PC-9 (cell line): ENCODE measurements at regions not wholly inside any gene's neighbourhood (a gene's known extent, or its start where the extent isn't known, plus 50 kb on each side); places are given as distances from the start of the nearest gene placed in this dataset.

ENCODE experiments used
- BruUV-seq: library from RNA; stranded (reverse); fragments of 400-500 nt; replicated peaks from 2 replicates; lab custom pipeline; 2021; lab: Mats Ljungman, UMichigan
- CTCF ChIA-PET: fragments of 300-600 bp; sonication (Branson Sonifier 250); formaldehyde crosslinking; loops from one replicate; lab custom pipeline; 2022; ENCODE audit warnings: antibody characterized with exemption; lab: Charles Lee
- POLR2A ChIA-PET: fragments of 300-600 bp; sonication (Branson Sonifier 250); formaldehyde crosslinking; loops from one replicate; lab custom pipeline; 2022; ENCODE audit warnings: antibody characterized with exemption; ENCODE audit not compliant: unreplicated experiment; lab: Charles Lee
- DNase-seq, 2 experiments: peaks; one replicate each; pipeline versions ENCODE4 v3.0.0 to v3.0.0-alpha.2; 2015 to 2022; ENCODE audit warnings: mixed read lengths in 1 of 2
- H2AFZ ChIP-seq: fragments of 200-600 bp; sonication (generic); 2 replicates; pipeline ENCODE4 v1.8.1; 2017; ENCODE audit warnings: antibody characterized with exemption
- H3F3A ChIP-seq: fragments of 200-600 bp; sonication (generic); 2 replicates; pipeline ENCODE4 v1.8.1; 2017; ENCODE audit warnings: antibody characterized with exemption, mild to moderate bottlenecking, low read depth; ENCODE audit not compliant: insufficient read depth
- H3K27ac ChIP-seq: fragments of 200-600 bp; sonication (generic); 2 replicates; pipeline ENCODE4 v1.6.1; 2016; ENCODE audit warnings: mixed run types
- H3K27me3 ChIP-seq: fragments of 200-600 bp; sonication (generic); 2 replicates; pipeline ENCODE4 v1.6.1; 2016; ENCODE audit warnings: low read depth, mixed run types; ENCODE audit not compliant: insufficient read depth
- H3K36me3 ChIP-seq: fragments of 200-600 bp; sonication (generic); 2 replicates; pipeline ENCODE4 v1.6.1; 2016; ENCODE audit warnings: low read depth, mixed run types
- H3K4me1 ChIP-seq: fragments of 200-600 bp; sonication (generic); replicated peaks from 2 replicates; pipeline ENCODE4 v1.6.1; 2016; ENCODE audit warnings: mixed run types; ENCODE audit not compliant: insufficient read depth
- H3K4me2 ChIP-seq: fragments of 200-600 bp; sonication (generic); 2 replicates; pipeline ENCODE4 v1.6.1; 2017; ENCODE audit warnings: mixed run types
- H3K4me3 ChIP-seq: fragments of 200-600 bp; sonication (generic); 2 replicates; pipeline ENCODE4 v1.6.1; 2016; ENCODE audit warnings: mixed run types
- H3K79me2 ChIP-seq: fragments of 200-600 bp; sonication (generic); 2 replicates; pipeline ENCODE4 v1.6.1; 2017; ENCODE audit warnings: low read depth, mixed run types
- H3K9me2 ChIP-seq: fragments of 200-600 bp; sonication (generic); 2 replicates; pipeline ENCODE4 v1.8.1; 2017; ENCODE audit warnings: mild to moderate bottlenecking; ENCODE audit not compliant: insufficient read depth
- H3K9me3 ChIP-seq: fragments of 200-600 bp; sonication (generic); 2 replicates; pipeline ENCODE4 v1.8.1; 2016; ENCODE audit warnings: low read depth; ENCODE audit not compliant: insufficient read depth
- H4K20me1 ChIP-seq: fragments of 200-600 bp; sonication (generic); 2 replicates; pipeline ENCODE4 v1.8.1; 2017; ENCODE audit not compliant: insufficient read depth
- CTCF ChIP-seq: fragments of 200-600 bp; sonication (generic); conservative IDR thresholded peaks from 2 replicates; pipeline ENCODE4 v1.6.1; 2017; ENCODE audit warnings: mixed run types, antibody characterized with exemption, mild to moderate bottlenecking, moderate library complexity
- EZH2 ChIP-seq: fragments of 200-600 bp; sonication (generic); IDR thresholded peaks from 2 replicates; pipeline ENCODE4 v1.8.0; 2017; ENCODE audit warnings: antibody characterized with exemption, low read depth
- intact Hi-C: fragments of 100-400 bp; cut with micrococcal nuclease; formaldehyde crosslinking; loops from one replicate; pipeline ENCODE4 v1.10.0; 2022; ENCODE audit not compliant: unreplicated experiment

GRCh38 chr4:148515248-148515647 is 73.0 kb upstream of the NR3C2 start:
- ChIA-PET CTCF (no interaction called here), POLR2A (no interaction called here)
- peak in 1 of 2 experiments; percentile 37 for DNase-seq
- no peak overlapping the region for H3K4me2 ChIP-seq
- H3K9me3 ChIP-seq: no peaks in the 10 kb centered on the region
- H3K27me3 ChIP-seq: no peaks in the 10 kb centered on the region
- TF ChIP-seq CTCF: no peak
- TF ChIP-seq EZH2: no peak
- H3K4me3 ChIP-seq: no peak overlapping the region
- no peak overlapping the region for H2AFZ ChIP-seq
- H3K36me3 ChIP-seq: no peaks in the 10 kb centered on the region
- no peak overlapping the region for H3K27ac ChIP-seq
- no peaks in the 10 kb centered on the region for H3K79me2 ChIP-seq
- no TSS peak for BruUV-seq
- no peaks in the 10 kb centered on the region for H3K9me2 ChIP-seq
- H3F3A ChIP-seq: no peaks in the 10 kb centered on the region
- intact Hi-C loops: no loop called here
- H3K4me1 ChIP-seq: no peaks in the 10 kb centered on the region
- H4K20me1 ChIP-seq: no peaks in the 10 kb centered on the region

GRCh38 chr4:148514581-148514980 is 72.4 kb upstream of the NR3C2 start:
- TF ChIP-seq CTCF: no peak
- no peak for TF ChIP-seq EZH2
- H3K4me1 ChIP-seq: no peaks in the 10 kb centered on the region
- no peaks in the 10 kb centered on the region for H3K27me3 ChIP-seq
- H3F3A ChIP-seq: no peaks in the 10 kb centered on the region
- intact Hi-C loops: no loop called here
- CTCF ChIA-PET: no interaction called here
- BruUV-seq: no TSS peak
- H3K36me3 ChIP-seq: no peaks in the 10 kb centered on the region
- no peak overlapping the region for H3K4me2 ChIP-seq
- POLR2A ChIA-PET: no interaction called here
- no peaks in the 10 kb centered on the region for H3K79me2 ChIP-seq
- DNase-seq: no peak
- no peaks in the 10 kb centered on the region for H3K9me2 ChIP-seq
- no peak overlapping the region for H3K27ac ChIP-seq
- H3K4me3 ChIP-seq: no peak overlapping the region
- H3K9me3 ChIP-seq: no peaks in the 10 kb centered on the region
- H2AFZ ChIP-seq: no peak overlapping the region
- H4K20me1 ChIP-seq: no peaks in the 10 kb centered on the region

- Histone ChIP-seq H3K9me3 (no peaks in the 10 kb centered on the region), H3K9me2 (no peaks in the 10 kb centered on the region), H3K4me3 (no peak overlapping the region), H2AFZ (no peak overlapping the region), H3K4me2 (no peak overlapping the region), H3K79me2 (no peaks in the 10 kb centered on the region), H3F3A (no peaks in the 10 kb centered on the region), H4K20me1 (no peaks in the 10 kb centered on the region), H3K27me3 (no peaks in the 10 kb centered on the region), H3K36me3 (no peaks in the 10 kb centered on the region), H3K27ac (no peak overlapping the region), H3K4me1 (no peaks in the 10 kb centered on the region)
- no peak for DNase-seq
- intact Hi-C loops: no loop called here
- TF ChIP-seq CTCF (no peak), EZH2 (no peak)
- no TSS peak for BruUV-seq
- ChIA-PET POLR2A (no interaction called here), CTCF (no interaction called here)
These were observed 71.8 kb upstream of the NR3C2 start for GRCh38 chr4:148514041-148514440.
